ENCODE measurements at regions not wholly inside any gene's neighbourhood (a gene's known extent, or its start where the extent isn't known, plus 50 kb on each side); places are given as distances from the start of the nearest gene placed in this dataset.
"Not testable (repeated sequence)": the region's sequence is repeated elsewhere in the genome, so short reads cannot be mapped to it uniquely, and the experiment has no call there.

DNA sequence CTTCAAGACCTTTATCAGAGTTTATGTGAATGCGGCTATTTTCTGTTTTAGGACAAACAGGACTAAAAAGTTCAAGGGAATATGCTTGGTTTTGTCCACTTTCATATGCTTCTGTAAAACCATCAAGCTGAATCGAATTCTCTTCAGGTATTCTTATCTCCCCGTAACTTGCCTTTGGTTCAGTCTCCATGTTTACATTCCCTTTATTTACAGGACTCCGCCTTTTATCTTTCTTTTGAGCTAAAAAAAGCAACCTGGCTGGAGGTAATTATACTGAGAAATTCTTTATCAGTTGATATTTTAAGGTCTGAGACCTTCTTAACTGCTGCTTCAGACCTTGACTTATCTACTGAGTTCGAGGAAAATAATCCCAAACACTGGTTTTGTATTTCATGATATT, 72.0 kb downstream of the SYT15 start:
- TF ChIP-seq CTCF (conservative IDR thresholded peaks at IDR 0.05; ENCODE audit: low read depth, low read length); EZH2 (IDR thresholded peaks at IDR 0.05; ENCODE audit: borderline replicate concordance, low read depth, low read length, poor library complexity, severe bottlenecking): not testable (repeated sequence)
